ENCODE measurements at regions not wholly inside any gene's neighbourhood (a gene's known extent, or its start where the extent isn't known, plus 50 kb on each side); places are given as distances from the start of the nearest gene placed in this dataset.

DNA sequence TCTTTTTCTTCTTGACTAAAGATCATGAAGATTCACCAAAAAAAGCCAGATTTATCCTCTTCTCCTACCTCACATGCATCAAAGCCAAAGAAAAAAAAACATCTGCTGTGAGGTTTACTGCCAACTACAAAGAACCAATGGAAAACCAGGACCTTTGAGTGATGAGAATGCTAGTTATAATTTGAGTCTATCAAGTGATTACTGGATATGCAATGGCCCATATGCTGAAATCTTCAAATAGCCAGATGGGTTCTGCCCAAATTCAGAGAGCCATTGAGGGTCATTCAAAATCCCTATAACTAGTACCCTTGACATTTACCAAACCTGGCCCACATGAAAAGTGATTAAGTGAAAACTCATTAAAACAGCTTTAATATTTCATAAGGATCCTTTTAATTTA, 78.4 kb upstream of the ACO1 start:
- TF ChIP-seq, protein P1, sequence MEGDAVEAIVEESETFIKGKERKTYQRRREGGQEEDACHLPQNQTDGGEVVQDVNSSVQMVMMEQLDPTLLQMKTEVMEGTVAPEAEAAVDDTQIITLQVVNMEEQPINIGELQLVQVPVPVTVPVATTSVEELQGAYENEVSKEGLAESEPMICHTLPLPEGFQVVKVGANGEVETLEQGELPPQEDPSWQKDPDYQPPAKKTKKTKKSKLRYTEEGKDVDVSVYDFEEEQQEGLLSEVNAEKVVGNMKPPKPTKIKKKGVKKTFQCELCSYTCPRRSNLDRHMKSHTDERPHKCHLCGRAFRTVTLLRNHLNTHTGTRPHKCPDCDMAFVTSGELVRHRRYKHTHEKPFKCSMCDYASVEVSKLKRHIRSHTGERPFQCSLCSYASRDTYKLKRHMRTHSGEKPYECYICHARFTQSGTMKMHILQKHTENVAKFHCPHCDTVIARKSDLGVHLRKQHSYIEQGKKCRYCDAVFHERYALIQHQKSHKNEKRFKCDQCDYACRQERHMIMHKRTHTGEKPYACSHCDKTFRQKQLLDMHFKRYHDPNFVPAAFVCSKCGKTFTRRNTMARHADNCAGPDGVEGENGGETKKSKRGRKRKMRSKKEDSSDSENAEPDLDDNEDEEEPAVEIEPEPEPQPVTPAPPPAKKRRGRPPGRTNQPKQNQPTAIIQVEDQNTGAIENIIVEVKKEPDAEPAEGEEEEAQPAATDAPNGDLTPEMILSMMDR (IDR thresholded peaks at IDR 0.05) = no peak
- no peak for TF ChIP-seq POLR2AphosphoS5 (IDR thresholded peaks at IDR 0.05)
- no peak for TF ChIP-seq POLR2A (IDR thresholded peaks at IDR 0.05)

Measured in prostate gland (tissue), 2 donors.